GM19438 (cell line): ENCODE measurements at regions not wholly inside any gene's neighbourhood (a gene's known extent, or its start where the extent isn't known, plus 50 kb on each side); places are given as distances from the start of the nearest gene placed in this dataset.

Experiments
- ATAC-seq: cut with Tn5 transposase; IDR thresholded peaks from one replicate; pipeline ENCODE4 v1.9.1; 2021; ENCODE audit warnings: low read depth; ENCODE audit not compliant: unreplicated experiment

- ATAC-seq = no peak
Observed at GRCh38 chr22:48268771-48269552, 1506.5 kb downstream of the TBC1D22A start.

- no peak for ATAC-seq
Observed at GRCh38 chr22:48268293-48268692, 1505.8 kb downstream of the TBC1D22A start.

GRCh38 chr22:48267681-48268080 lies 1505.2 kb downstream of the TBC1D22A start:
- ATAC-seq = no peak

DNA sequence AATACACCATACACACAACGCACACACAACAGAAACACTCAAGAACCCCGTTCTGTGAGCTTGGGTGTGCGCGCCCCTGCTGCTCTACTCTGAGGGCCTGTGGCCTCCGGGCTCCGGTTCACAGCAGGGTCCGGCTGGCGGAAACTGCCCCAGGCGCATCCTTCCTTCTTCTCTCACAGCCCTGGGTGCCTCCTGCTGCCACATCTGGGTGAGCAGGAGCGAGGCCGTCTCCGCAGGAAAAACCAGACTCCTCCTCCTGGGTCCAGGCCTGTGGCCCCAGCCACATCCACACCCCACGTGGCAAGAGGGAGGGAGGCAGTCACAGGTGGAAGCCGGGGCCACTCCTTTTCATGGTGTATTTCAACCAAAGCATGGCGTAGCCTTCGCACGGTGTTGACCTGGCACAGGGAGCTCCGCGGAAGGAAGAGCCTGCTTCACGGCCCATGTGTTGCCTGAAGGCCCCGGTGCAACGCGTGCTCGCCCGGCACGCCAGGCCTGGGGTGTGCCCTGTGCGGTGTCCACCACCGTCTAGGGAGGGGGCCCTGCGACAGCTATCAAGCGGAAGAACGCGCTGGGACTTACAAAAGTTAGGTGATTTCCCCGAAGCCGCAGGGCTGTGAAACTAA lies 1502.7 kb downstream of the TBC1D22A start:
- no peak for ATAC-seq

DNA sequence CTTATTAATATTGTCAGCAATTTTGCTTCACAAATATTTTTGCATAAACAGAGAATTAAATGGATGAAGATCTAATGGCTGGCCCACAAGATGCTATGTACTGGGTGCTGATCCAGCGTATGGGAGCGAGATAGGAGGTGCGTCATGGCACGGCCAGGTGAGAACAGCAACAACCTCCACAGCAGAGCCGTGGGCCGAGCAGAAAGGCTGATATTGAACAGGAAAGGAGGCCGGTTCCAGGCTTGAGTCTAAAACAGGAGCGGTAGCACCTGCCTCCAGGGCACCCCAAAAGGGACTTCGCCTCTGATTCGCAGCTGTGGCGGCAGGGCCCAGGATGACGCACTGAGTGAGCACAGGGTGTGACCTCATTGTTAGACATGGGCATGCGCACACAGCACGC lies 1502.1 kb downstream of the TBC1D22A start:
- ATAC-seq = no peak

GRCh38 chr22:48263791-48264351 lies 1501.4 kb downstream of the TBC1D22A start:
- no peak for ATAC-seq

GRCh38 chr22:48263431-48263765 lies 1500.9 kb downstream of the TBC1D22A start:
- no peak for ATAC-seq

GRCh38 chr22:48262596-48263430 lies 1500.4 kb downstream of the TBC1D22A start:
- ATAC-seq = no peak

GRCh38 chr22:48261706-48262105 lies 1499.3 kb downstream of the TBC1D22A start:
- no peak for ATAC-seq

GRCh38 chr22:48261048-48261621 lies 1498.7 kb downstream of the TBC1D22A start:
- no peak for ATAC-seq

GRCh38 chr22:48259991-48260670 lies 1497.7 kb downstream of the TBC1D22A start:
- ATAC-seq = no peak

DNA sequence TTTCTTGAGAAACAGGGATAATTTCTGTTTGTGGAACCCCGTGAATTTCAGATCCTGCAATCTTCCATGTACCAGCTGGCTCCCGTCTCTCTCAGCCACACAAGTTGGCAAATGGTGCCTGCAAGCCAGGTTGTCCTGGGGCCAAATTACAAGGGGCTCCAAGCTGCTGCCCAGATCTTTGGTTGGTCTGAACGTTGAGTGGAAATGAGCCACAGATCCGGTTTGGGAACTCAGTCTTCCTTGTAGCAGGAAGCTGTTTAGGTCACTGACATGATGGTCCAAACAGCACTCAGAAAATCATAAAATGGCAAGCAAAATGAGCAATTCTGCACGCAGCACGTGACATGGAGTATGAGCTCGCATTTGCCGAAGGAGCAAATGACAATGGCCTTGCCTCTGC lies 1496.4 kb downstream of the TBC1D22A start:
- no peak for ATAC-seq

GRCh38 chr22:48258064-48258701 lies 1495.7 kb downstream of the TBC1D22A start:
- no peak for ATAC-seq

GRCh38 chr22:48257685-48258055 lies 1495.2 kb downstream of the TBC1D22A start:
- ATAC-seq = no peak

GRCh38 chr22:48256776-48257684 lies 1494.6 kb downstream of the TBC1D22A start:
- no peak for ATAC-seq

DNA sequence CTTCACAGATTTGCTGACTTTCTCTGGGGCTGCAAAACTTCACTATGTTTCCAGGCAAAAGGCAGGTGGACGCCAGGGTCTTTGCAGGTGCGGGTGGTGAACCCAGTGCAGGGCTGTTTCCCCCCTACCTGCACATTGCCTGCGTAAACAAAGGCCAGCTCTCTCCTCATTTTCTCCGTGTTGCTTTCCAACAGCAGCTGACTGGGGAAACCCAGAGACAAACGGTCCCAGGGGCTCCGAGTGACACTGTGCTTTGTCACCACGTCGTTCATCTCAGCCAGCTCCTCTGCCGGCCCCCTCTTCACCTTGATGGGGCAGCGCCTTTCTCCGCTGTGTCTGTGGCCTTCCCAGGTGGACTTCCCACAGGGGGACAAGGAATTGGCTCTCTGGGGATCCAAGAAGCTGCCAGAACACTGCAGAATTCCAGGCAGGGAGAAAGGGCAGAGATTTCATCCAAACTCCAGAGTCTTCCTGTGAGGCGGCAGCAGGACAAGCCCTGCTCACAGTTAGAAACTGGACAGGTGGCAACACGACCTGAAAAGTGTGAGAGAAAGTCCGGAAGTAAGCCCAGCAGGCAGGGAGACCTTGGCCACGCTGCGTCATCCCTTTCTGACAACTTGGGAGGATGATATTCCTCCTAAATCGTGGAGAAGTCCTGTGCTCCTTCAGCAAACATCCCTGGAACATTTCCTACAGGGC lies 1493.7 kb downstream of the TBC1D22A start:
- no peak for ATAC-seq

- no peak for ATAC-seq
Observed at GRCh38 chr22:48254311-48254873, 1491.9 kb downstream of the TBC1D22A start.

GRCh38 chr22:48253573-48253972 lies 1491.1 kb downstream of the TBC1D22A start:
- no peak for ATAC-seq
